ENCODE measurements at regions not wholly inside any gene's neighbourhood (a gene's known extent, or its start where the extent isn't known, plus 50 kb on each side); places are given as distances from the start of the nearest gene placed in this dataset.

DNA sequence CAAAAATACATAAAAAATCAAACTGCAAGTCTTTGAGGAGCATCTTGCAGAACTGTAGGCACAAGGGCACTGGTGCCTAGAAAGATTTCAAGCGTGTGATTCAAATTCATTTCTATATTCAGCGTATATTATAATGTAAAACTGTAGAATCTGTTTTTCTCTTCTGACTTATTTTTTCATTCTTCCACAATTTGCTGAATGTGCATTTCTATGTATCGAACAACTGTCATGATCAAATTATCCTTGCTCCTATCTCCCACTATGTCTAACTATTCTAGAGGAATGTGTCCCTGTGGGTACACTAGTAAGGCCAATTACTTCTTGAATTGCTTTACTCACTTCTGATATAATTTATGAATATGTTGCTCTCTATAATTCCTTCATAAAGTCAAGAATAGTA is 283.0 kb upstream of the MAGI2 start:
- CTCF ChIA-PET, result no interaction called here

GRCh38 chr7:79735012-79735411 is 281.5 kb upstream of the MAGI2 start:
- no peak overlapping the region for H3K4me3 Mint-ChIP-seq (ENCODE audit: unreplicated experiment)
- Histone ChIP-seq H3K4me1 (no peaks in the 10 kb centered on the region), H3K36me3 (ENCODE audit: control insufficient read depth, insufficient read depth, low read length) (no peaks in the 10 kb centered on the region), H3K9me3 (peaks cover 25% of the 10 kb centered on the region; the same call in 1 of the 2 replicates), H3K27me3 (replicated peaks; ENCODE audit: control insufficient read depth, insufficient read depth, low read length) (no peaks in the 10 kb centered on the region), H3K4me3 (ENCODE audit: low read depth, low read length) (no peak overlapping the region)
- H3K27me3 Mint-ChIP-seq (ENCODE audit: insufficient read depth, unreplicated experiment), result no peaks in the 10 kb centered on the region
- H3K36me3 Mint-ChIP-seq (ENCODE audit: insufficient read depth, unreplicated experiment), result no peaks in the 10 kb centered on the region
- H3K4me1 Mint-ChIP-seq (ENCODE audit: low read depth, unreplicated experiment), result no peaks in the 10 kb centered on the region
- H3K27ac Mint-ChIP-seq (ENCODE audit: unreplicated experiment), result no peak overlapping the region
- H3K9me3 Mint-ChIP-seq (ENCODE audit: unreplicated experiment), result peaks cover 29% of the 10 kb centered on the region
- no TSS peak for BruUV-seq (replicated peaks)
- ChIA-PET CTCF (no interaction called here), POLR2A (no interaction called here)
- no peak for DNase-seq
- intact Hi-C loops (cut with micrococcal nuclease; ENCODE audit: unreplicated experiment), result no loop called here
- TF ChIP-seq, protein P1, sequence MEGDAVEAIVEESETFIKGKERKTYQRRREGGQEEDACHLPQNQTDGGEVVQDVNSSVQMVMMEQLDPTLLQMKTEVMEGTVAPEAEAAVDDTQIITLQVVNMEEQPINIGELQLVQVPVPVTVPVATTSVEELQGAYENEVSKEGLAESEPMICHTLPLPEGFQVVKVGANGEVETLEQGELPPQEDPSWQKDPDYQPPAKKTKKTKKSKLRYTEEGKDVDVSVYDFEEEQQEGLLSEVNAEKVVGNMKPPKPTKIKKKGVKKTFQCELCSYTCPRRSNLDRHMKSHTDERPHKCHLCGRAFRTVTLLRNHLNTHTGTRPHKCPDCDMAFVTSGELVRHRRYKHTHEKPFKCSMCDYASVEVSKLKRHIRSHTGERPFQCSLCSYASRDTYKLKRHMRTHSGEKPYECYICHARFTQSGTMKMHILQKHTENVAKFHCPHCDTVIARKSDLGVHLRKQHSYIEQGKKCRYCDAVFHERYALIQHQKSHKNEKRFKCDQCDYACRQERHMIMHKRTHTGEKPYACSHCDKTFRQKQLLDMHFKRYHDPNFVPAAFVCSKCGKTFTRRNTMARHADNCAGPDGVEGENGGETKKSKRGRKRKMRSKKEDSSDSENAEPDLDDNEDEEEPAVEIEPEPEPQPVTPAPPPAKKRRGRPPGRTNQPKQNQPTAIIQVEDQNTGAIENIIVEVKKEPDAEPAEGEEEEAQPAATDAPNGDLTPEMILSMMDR (IDR thresholded peaks at IDR 0.05; ENCODE audit: insufficient read depth in 1 of 2, low read depth in 1 of 2, low read length in 1 of 2, severe bottlenecking in 1 of 2, unreplicated experiment in 1 of 2), result no peak

More for the DNA sequence above, 283.0 kb upstream of the MAGI2 start:
- Mint-ChIP-seq H3K27ac (ENCODE audit: unreplicated experiment) (no peak overlapping the region), H3K4me3 (ENCODE audit: unreplicated experiment) (no peak overlapping the region), H3K36me3 (ENCODE audit: insufficient read depth, unreplicated experiment) (no peaks in the 10 kb centered on the region), H3K27me3 (ENCODE audit: insufficient read depth, unreplicated experiment) (no peaks in the 10 kb centered on the region), H3K4me1 (ENCODE audit: low read depth, unreplicated experiment) (no peaks in the 10 kb centered on the region), H3K9me3 (ENCODE audit: unreplicated experiment) (peaks cover 29% of the 10 kb centered on the region)
- Histone ChIP-seq H3K9me3 (peaks cover 21% of the 10 kb centered on the region; the same call in 1 of the 2 replicates), H3K4me3 (ENCODE audit: low read depth, low read length) (no peak overlapping the region), H3K4me1 (no peaks in the 10 kb centered on the region), H3K27me3 (replicated peaks; ENCODE audit: control insufficient read depth, insufficient read depth, low read length) (no peaks in the 10 kb centered on the region), H3K36me3 (ENCODE audit: control insufficient read depth, insufficient read depth, low read length) (no peaks in the 10 kb centered on the region)
- TF ChIP-seq, protein P1 (IDR thresholded peaks at IDR 0.05; ENCODE audit: insufficient read depth in 1 of 2, low read depth in 1 of 2, low read length in 1 of 2, severe bottlenecking in 1 of 2, unreplicated experiment in 1 of 2), result no peak
- intact Hi-C loops (cut with micrococcal nuclease; ENCODE audit: unreplicated experiment), result no loop called here
- POLR2A ChIA-PET, result no interaction called here
- BruUV-seq (replicated peaks), result no TSS peak
- no peak for DNase-seq

DNA sequence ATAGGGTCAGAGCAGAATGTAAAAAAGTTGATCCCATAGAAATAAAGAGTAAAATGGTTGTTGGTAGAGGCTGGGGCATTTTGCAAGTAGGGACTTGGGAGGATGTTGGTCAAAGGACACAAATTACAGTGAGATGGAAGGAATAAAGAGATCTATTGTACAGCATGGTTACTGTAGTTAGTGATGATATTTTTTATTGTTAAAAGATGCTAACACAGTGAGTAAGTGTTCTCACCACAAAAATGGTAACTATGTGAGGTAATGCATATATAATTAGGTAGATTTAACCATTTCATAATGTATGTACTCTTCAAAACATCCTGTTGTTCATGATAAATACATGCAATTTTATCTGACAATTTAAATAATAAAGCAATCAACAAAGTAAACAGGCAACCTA is 280.7 kb upstream of the MAGI2 start:
- no peak overlapping the region for H3K4me3 Mint-ChIP-seq (ENCODE audit: unreplicated experiment)
- no peak for DNase-seq
- H3K9me3 Mint-ChIP-seq (ENCODE audit: unreplicated experiment), result peaks cover 29% of the 10 kb centered on the region
- Histone ChIP-seq H3K4me3 (ENCODE audit: low read depth, low read length) (no peak overlapping the region), H3K9me3 (peaks cover 25% of the 10 kb centered on the region; the same call in 1 of the 2 replicates), H3K36me3 (ENCODE audit: control insufficient read depth, insufficient read depth, low read length) (no peaks in the 10 kb centered on the region), H3K4me1 (no peaks in the 10 kb centered on the region), H3K27me3 (replicated peaks; ENCODE audit: control insufficient read depth, insufficient read depth, low read length) (no peaks in the 10 kb centered on the region)
- ChIA-PET CTCF (no interaction called here), POLR2A (no interaction called here)
- intact Hi-C loops (cut with micrococcal nuclease; ENCODE audit: unreplicated experiment), result no loop called here
- H3K27me3 Mint-ChIP-seq (ENCODE audit: insufficient read depth, unreplicated experiment), result no peaks in the 10 kb centered on the region
- TF ChIP-seq, protein P1 (IDR thresholded peaks at IDR 0.05; ENCODE audit: insufficient read depth in 1 of 2, low read depth in 1 of 2, low read length in 1 of 2, severe bottlenecking in 1 of 2, unreplicated experiment in 1 of 2), result no peak
- H3K27ac Mint-ChIP-seq (ENCODE audit: unreplicated experiment), result no peak overlapping the region
- H3K36me3 Mint-ChIP-seq (ENCODE audit: insufficient read depth, unreplicated experiment), result no peaks in the 10 kb centered on the region
- no TSS peak for BruUV-seq (replicated peaks)
- H3K4me1 Mint-ChIP-seq (ENCODE audit: low read depth, unreplicated experiment), result no peaks in the 10 kb centered on the region
